Thyroid gland (tissue), 4 donors: ENCODE measurements at regions not wholly inside any gene's neighbourhood (a gene's known extent, or its start where the extent isn't known, plus 50 kb on each side); places are given as distances from the start of the nearest gene placed in this dataset.

ENCODE experiments used
- POLR2A ChIP-seq, 2 donors: fragments of 450-650 bp; IDR thresholded peaks; one replicate each; pipeline ENCODE4 v1.6.1; 2017; ENCODE audit warnings: antibody characterized with exemption in 2 of 2, mild to moderate bottlenecking in 2 of 2, moderate library complexity in 1 of 2
- TF ChIP-seq, protein P1 (sequence below), 6 experiments: fragments of 200-600 bp in 3 of 6; fragments of 450-650 bp in 3 of 6; sonication (generic) in 3 of 6; IDR thresholded peaks; one replicate each; pipeline ENCODE4 v1.5.1; 2016 to 2019; ENCODE audit warnings: antibody characterized with exemption in 6 of 6, mild to moderate bottlenecking in 2 of 6, inconsistent platforms in 1 of 6, moderate library complexity in 1 of 6

DNA sequence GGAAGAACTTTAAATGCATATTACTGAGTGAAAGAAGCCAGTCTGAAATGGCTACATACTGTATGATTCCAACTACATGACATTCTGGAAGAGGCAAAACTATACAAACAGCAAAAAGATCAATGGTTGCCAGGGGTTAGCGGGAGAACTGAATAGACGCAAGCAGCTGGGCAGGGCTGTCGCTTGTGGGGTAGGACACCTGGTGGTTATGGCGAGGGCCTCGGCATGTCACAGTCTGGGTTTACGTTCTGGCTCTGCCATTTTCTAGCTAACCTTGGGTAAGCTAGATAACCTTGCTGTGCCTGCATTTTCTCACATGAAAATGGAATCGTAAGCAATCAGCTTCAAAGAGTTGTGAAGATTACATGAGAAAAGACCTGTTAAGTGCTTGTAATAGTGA, 55.2 kb upstream of the SYT13 start:
- no peak for TF ChIP-seq POLR2A (IDR thresholded peaks at IDR 0.05)
- TF ChIP-seq, protein P1, sequence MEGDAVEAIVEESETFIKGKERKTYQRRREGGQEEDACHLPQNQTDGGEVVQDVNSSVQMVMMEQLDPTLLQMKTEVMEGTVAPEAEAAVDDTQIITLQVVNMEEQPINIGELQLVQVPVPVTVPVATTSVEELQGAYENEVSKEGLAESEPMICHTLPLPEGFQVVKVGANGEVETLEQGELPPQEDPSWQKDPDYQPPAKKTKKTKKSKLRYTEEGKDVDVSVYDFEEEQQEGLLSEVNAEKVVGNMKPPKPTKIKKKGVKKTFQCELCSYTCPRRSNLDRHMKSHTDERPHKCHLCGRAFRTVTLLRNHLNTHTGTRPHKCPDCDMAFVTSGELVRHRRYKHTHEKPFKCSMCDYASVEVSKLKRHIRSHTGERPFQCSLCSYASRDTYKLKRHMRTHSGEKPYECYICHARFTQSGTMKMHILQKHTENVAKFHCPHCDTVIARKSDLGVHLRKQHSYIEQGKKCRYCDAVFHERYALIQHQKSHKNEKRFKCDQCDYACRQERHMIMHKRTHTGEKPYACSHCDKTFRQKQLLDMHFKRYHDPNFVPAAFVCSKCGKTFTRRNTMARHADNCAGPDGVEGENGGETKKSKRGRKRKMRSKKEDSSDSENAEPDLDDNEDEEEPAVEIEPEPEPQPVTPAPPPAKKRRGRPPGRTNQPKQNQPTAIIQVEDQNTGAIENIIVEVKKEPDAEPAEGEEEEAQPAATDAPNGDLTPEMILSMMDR (IDR thresholded peaks at IDR 0.05): no peak
